Loucy (cell line): ENCODE measurements at regions not wholly inside any gene's neighbourhood (a gene's known extent, or its start where the extent isn't known, plus 50 kb on each side); places are given as distances from the start of the nearest gene placed in this dataset.

Experiments
- H2AFZ ChIP-seq: fragments of 200-600 bp; sonication (generic); 2 replicates; pipeline ENCODE4 v1.6.0; 2016; ENCODE audit warnings: antibody characterized with exemption, mild to moderate bottlenecking, low read length, moderate library complexity
- H3F3A ChIP-seq: fragments of 200-600 bp; 2 replicates; pipeline ENCODE4 v1.6.0; 2016; ENCODE audit warnings: antibody characterized with exemption, low read depth, mild to moderate bottlenecking
- H3K27me3 ChIP-seq: fragments of 200-600 bp; sonication (generic); 2 replicates; pipeline ENCODE4 v1.6.1; 2014; ENCODE audit warnings: low read length, mild to moderate bottlenecking; ENCODE audit not compliant: insufficient read depth, poor library complexity, severe bottlenecking
- H3K36me3 ChIP-seq: fragments of 200-600 bp; sonication (generic); 2 replicates; pipeline ENCODE4 v1.6.1; 2016; ENCODE audit warnings: low read length; ENCODE audit not compliant: insufficient read depth
- H3K4me1 ChIP-seq: fragments of 200-600 bp; sonication (generic); 2 replicates; pipeline ENCODE4 v1.5.1; 2014; ENCODE audit warnings: low read length, mild to moderate bottlenecking; ENCODE audit not compliant: insufficient read depth, poor library complexity, severe bottlenecking
- H3K4me2 ChIP-seq: fragments of 200-600 bp; sonication (generic); 2 replicates; pipeline ENCODE4 v1.6.0; 2014; ENCODE audit warnings: antibody characterized with exemption, low read length, low read depth, mild to moderate bottlenecking; ENCODE audit not compliant: poor library complexity, severe bottlenecking
- H3K4me3 ChIP-seq: fragments of 200-600 bp; sonication (generic); 2 replicates; pipeline ENCODE4 v1.5.1; 2014; ENCODE audit warnings: low read length, mild to moderate bottlenecking, mixed read lengths; ENCODE audit not compliant: poor library complexity, severe bottlenecking
- H3K79me2 ChIP-seq: fragments of 200-600 bp; sonication (generic); 2 replicates; pipeline ENCODE4 v1.6.1; 2014; ENCODE audit warnings: low read length; ENCODE audit not compliant: insufficient read depth
- H3K9ac ChIP-seq: fragments of 200-600 bp; sonication (generic); 2 replicates; pipeline ENCODE4 v1.6.0; 2014; ENCODE audit warnings: mild to moderate bottlenecking, low read depth, low read length, moderate library complexity; ENCODE audit not compliant: poor library complexity, severe bottlenecking
- H3K9me2 ChIP-seq: fragments of 200-600 bp; sonication (generic); replicated peaks from 2 replicates; pipeline ENCODE4 v1.6.1; 2016; ENCODE audit warnings: low read depth, low read length, mixed read lengths
- H3K9me3 ChIP-seq: fragments of 200-600 bp; sonication (generic); 2 replicates; pipeline ENCODE4 v1.6.1; 2014; ENCODE audit warnings: mild to moderate bottlenecking, antibody characterized with exemption, low read length, low read depth; ENCODE audit not compliant: insufficient read depth
- H4K20me1 ChIP-seq: fragments of 200-600 bp; sonication (generic); 2 replicates; pipeline ENCODE4 v1.6.0; 2014; ENCODE audit warnings: antibody characterized with exemption, low read length, mild to moderate bottlenecking; ENCODE audit not compliant: insufficient read depth, poor library complexity, severe bottlenecking
- CTCF ChIP-seq: fragments of 200-600 bp; sonication (generic); conservative IDR thresholded peaks from 2 replicates; pipeline ENCODE4 v1.5.1; 2014; ENCODE audit warnings: mild to moderate bottlenecking, antibody characterized with exemption, low read length
- EZH2phosphoT487 ChIP-seq: fragments of 200-600 bp; IDR thresholded peaks from 2 replicates; pipeline ENCODE4 v1.6.1; 2018; ENCODE audit warnings: antibody characterized with exemption, mild to moderate bottlenecking, moderate library complexity, borderline replicate concordance

DNA sequence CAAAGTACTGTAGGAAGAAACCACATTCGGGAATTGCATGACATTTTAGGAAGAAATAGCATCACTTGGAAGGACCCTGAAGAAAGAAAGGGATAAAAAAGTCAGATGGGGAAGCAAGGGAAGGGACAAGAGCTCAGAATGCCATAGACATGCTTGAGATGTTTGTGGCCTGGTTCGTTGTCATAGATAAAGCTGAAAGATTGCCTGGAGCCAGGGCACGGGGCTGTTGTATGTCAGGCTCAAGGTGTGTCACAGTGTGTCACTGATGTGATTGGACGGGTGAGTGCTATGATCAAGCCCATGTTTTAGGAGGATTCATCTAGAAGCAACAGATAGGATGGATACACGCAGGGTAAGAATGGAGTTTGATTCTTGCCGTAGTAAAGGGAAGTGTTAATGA, 216.2 kb upstream of the SOX4 start:
- no peaks in the 10 kb centered on the region for H3K27me3 ChIP-seq
- H3K9ac ChIP-seq: no peak overlapping the region
- no peak overlapping the region for H3K4me2 ChIP-seq
- H3K4me1 ChIP-seq: no peaks in the 10 kb centered on the region
- TF ChIP-seq CTCF (no peak), EZH2phosphoT487 (no peak)
- H3K4me3 ChIP-seq: no peak overlapping the region
- no peaks in the 10 kb centered on the region for H3K36me3 ChIP-seq
- H3F3A ChIP-seq: no peaks in the 10 kb centered on the region
- no peaks in the 10 kb centered on the region for H3K9me3 ChIP-seq
- no peak overlapping the region for H2AFZ ChIP-seq
- H3K9me2 ChIP-seq: no peaks in the 10 kb centered on the region
- H4K20me1 ChIP-seq: no peaks in the 10 kb centered on the region
- H3K79me2 ChIP-seq: no peaks in the 10 kb centered on the region

DNA sequence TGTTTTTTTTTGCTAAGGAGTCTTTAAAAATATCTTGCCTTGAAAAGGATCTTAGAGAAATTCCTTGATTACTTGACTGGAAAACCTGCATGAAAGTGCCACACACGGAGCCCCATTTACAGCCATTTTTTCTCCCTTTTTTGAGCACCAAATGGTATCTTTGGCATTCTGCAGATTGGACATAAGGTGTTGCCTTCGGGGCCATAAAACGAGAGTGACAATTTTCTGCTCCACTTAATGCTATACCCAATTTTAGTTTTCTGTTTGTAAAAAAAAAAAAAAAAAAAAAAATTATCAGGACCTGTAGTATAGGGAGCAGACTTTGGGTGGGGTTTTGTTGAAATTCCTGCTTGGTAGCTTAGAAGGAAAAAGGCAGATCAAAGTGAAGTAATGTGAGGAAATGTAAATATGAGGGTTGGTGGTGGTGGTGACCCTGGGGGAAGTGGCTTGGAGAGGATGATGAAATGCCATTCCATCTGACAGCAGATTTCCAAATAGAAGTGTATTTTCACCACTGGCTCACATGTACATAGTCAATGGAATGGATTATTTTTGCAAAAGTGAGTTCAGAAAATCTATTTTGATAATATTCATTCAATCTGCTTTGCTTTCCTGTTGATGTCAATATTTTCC, 212.1 kb upstream of the SOX4 start:
- Histone ChIP-seq H3K4me1 (peaks cover 9% of the 10 kb centered on the region), H3K36me3 (no peaks in the 10 kb centered on the region), H4K20me1 (no peaks in the 10 kb centered on the region), H3F3A (no peaks in the 10 kb centered on the region), H3K9ac (no peak overlapping the region), H3K4me2 (no peak overlapping the region), H3K4me3 (no peak overlapping the region), H3K27me3 (no peaks in the 10 kb centered on the region), H3K9me2 (no peaks in the 10 kb centered on the region), H3K79me2 (no peaks in the 10 kb centered on the region), H3K9me3 (no peaks in the 10 kb centered on the region), H2AFZ (no peak overlapping the region)
- TF ChIP-seq EZH2phosphoT487 (no peak), CTCF (no peak)

DNA sequence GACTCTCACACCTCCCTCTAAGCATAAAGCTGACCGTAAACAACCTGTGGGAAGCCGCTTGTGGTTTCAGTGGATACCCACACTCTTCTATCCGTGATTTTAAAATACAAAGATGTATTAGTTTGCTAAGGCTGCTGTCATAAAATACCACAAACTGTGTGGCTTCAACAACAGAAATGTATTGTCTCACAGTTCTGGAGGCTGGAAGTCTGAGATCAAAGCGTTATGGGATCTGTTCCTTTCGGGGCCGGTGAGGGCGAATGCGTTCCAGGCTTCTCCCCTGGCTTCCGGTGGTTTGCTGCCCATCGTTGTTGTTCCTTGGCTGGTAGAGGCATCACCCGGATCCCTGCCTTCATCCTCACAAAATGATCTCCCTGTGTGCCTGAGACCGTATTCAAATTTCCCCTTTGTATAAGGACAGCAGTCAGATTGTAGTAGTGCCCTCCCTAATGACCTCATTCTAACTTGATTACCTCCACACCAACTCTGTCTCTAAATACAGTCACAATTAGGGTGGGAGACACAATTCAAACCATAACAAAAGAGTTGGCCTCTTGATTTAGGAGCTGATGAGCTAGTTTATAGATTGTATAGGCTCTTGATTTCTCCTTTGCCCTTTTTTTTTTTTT, 210.6 kb upstream of the SOX4 start:
- Histone ChIP-seq H3F3A (no peaks in the 10 kb centered on the region), H3K9ac (no peak overlapping the region), H3K36me3 (no peaks in the 10 kb centered on the region), H3K4me1 (peaks cover 9% of the 10 kb centered on the region), H4K20me1 (no peaks in the 10 kb centered on the region), H3K79me2 (no peaks in the 10 kb centered on the region), H3K4me2 (no peak overlapping the region), H2AFZ (no peak overlapping the region), H3K9me3 (no peaks in the 10 kb centered on the region), H3K4me3 (no peak overlapping the region), H3K9me2 (no peaks in the 10 kb centered on the region), H3K27me3 (no peaks in the 10 kb centered on the region)
- TF ChIP-seq CTCF: no peak
- TF ChIP-seq EZH2phosphoT487: no peak
